Tibial nerve (tissue), 4 donors: ENCODE measurements at regions not wholly inside any gene's neighbourhood (a gene's known extent, or its start where the extent isn't known, plus 50 kb on each side); places are given as distances from the start of the nearest gene placed in this dataset.

Experiments used
- EP300 ChIP-seq, 2 donors: sonication (generic); formaldehyde crosslinking; IDR thresholded peaks; one replicate each; pipeline ENCODE4 v1.6.1; 2017; ENCODE audit warnings: antibody characterized with exemption in 2 of 2, mild to moderate bottlenecking in 1 of 2
- TF ChIP-seq, protein P1 (sequence below), 5 experiments: fragments of 200-600 bp in 3 of 5; fragments of 450-650 bp in 2 of 5; sonication (generic) in 3 of 5; IDR thresholded peaks; one replicate each; pipeline ENCODE4 v1.5.1; 2016 to 2019; ENCODE audit warnings: antibody characterized with exemption in 5 of 5, mild to moderate bottlenecking in 3 of 5, moderate library complexity in 2 of 5

- TF ChIP-seq, protein P1, sequence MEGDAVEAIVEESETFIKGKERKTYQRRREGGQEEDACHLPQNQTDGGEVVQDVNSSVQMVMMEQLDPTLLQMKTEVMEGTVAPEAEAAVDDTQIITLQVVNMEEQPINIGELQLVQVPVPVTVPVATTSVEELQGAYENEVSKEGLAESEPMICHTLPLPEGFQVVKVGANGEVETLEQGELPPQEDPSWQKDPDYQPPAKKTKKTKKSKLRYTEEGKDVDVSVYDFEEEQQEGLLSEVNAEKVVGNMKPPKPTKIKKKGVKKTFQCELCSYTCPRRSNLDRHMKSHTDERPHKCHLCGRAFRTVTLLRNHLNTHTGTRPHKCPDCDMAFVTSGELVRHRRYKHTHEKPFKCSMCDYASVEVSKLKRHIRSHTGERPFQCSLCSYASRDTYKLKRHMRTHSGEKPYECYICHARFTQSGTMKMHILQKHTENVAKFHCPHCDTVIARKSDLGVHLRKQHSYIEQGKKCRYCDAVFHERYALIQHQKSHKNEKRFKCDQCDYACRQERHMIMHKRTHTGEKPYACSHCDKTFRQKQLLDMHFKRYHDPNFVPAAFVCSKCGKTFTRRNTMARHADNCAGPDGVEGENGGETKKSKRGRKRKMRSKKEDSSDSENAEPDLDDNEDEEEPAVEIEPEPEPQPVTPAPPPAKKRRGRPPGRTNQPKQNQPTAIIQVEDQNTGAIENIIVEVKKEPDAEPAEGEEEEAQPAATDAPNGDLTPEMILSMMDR (IDR thresholded peaks at IDR 0.05) = no peak
- TF ChIP-seq EP300 (IDR thresholded peaks at IDR 0.05) = no peak
Observed at GRCh38 chr12:88684610-88685009, 104.3 kb upstream of the KITLG start.
